ENCODE measurements at regions not wholly inside any gene's neighbourhood (a gene's known extent, or its start where the extent isn't known, plus 50 kb on each side); places are given as distances from the start of the nearest gene placed in this dataset.

DNA sequence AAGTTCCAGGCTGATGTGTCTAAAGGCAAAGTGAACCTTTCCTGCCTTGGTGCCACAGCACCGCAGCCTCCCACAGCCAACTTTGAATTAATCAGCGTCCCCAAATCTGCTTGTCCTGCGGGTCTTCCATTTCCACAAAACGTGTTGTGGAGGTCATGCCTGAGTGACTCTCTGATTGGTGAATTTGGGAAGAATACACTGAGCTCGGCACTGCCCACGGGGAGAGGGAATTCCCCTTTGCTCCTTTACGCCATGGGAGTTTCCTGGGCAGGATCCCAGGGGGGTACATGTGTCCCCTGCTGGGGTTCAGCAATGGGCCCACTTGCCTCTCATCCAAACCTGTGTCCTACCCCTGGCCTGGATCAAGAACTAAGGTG is 90.4 kb downstream of the LHX2 start (continued):
- TF ChIP-seq, protein P1, sequence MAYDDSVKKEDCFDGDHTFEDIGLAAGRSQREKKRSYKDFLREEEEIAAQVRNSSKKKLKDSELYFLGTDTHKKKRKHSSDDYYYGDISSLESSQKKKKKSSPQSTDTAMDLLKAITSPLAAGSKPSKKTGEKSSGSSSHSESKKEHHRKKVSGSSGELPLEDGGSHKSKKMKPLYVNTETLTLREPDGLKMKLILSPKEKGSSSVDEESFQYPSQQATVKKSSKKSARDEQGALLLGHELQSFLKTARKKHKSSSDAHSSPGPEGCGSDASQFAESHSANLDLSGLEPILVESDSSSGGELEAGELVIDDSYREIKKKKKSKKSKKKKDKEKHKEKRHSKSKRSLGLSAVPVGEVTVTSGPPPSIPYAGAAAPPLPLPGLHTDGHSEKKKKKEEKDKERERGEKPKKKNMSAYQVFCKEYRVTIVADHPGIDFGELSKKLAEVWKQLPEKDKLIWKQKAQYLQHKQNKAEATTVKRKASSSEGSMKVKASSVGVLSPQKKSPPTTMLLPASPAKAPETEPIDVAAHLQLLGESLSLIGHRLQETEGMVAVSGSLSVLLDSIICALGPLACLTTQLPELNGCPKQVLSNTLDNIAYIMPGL (CRISPR knock-in tag; IDR thresholded peaks at IDR 0.05), result no peak
- TF ChIP-seq, protein P2, sequence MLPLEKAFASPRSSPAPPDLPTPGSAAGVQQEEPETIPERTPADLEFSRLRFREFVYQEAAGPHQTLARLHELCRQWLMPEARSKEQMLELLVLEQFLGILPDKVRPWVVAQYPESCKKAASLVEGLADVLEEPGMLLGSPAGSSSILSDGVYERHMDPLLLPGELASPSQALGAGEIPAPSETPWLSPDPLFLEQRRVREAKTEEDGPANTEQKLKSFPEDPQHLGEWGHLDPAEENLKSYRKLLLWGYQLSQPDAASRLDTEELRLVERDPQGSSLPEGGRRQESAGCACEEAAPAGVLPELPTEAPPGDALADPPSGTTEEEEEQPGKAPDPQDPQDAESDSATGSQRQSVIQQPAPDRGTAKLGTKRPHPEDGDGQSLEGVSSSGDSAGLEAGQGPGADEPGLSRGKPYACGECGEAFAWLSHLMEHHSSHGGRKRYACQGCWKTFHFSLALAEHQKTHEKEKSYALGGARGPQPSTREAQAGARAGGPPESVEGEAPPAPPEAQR (CRISPR knock-in tag; IDR thresholded peaks at IDR 0.05), result no peak
- TF ChIP-seq RORB (CRISPR knock-in tag; IDR thresholded peaks at IDR 0.05), result no peak
- no peak for TF ChIP-seq ELF4 (CRISPR knock-in tag; IDR thresholded peaks at IDR 0.05; ENCODE audit: low read depth)
- no peak for TF ChIP-seq PRRX2 (CRISPR knock-in tag; IDR thresholded peaks at IDR 0.05)
- no peak for TF ChIP-seq FOXK1 (CRISPR knock-in tag; IDR thresholded peaks at IDR 0.05)
- TF ChIP-seq JUN (CRISPR knock-in tag; IDR thresholded peaks at IDR 0.05), result no peak
- TF ChIP-seq, protein P3, sequence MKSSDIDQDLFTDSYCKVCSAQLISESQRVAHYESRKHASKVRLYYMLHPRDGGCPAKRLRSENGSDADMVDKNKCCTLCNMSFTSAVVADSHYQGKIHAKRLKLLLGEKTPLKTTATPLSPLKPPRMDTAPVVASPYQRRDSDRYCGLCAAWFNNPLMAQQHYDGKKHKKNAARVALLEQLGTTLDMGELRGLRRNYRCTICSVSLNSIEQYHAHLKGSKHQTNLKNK (CRISPR knock-in tag; IDR thresholded peaks at IDR 0.05), result no peak
- TF ChIP-seq, protein P4, sequence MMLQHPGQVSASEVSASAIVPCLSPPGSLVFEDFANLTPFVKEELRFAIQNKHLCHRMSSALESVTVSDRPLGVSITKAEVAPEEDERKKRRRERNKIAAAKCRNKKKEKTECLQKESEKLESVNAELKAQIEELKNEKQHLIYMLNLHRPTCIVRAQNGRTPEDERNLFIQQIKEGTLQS (CRISPR knock-in tag; conservative IDR thresholded peaks at IDR 0.05), result no peak
- no peak for TF ChIP-seq HMGA2 (CRISPR knock-in tag; IDR thresholded peaks at IDR 0.05)

DNA sequence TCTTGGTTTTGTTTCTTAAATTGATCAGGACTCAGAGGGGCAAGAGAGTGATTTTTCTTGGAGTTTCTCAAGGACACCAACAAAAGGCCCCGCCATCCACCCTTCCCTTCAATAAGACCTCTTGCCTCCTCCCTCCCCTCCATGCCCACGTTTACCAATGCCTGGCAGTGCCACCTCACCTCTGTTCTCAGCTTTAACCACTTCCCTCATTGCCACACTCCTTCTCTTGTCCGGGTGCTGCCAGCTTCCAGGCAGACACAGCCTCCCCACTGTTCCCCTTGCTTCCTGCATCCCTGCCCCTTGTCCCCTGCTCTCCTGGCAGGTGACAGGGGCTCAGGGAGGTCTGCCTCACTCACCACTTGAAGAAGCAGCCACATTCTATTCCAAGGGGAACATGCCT is 90.8 kb downstream of the LHX2 start:
- Mint-ChIP-seq H3K36me3 (no peaks in the 10 kb centered on the region), H3K27ac (no peak overlapping the region), H3K27me3 (ENCODE audit: low read depth) (peaks cover 2% of the 10 kb centered on the region; the same call in 1 of the 2 replicates), H3K4me3 (no peak overlapping the region), H3K4me1 (no peaks in the 10 kb centered on the region), H3K9me3 (no peaks in the 10 kb centered on the region)
- DNase-seq (ENCODE audit: low spot score) (no peak), ATAC-seq (no peak)
- no peak for TF ChIP-seq SP1 (CRISPR knock-in tag; conservative IDR thresholded peaks at IDR 0.05)
- TF ChIP-seq, protein P5, sequence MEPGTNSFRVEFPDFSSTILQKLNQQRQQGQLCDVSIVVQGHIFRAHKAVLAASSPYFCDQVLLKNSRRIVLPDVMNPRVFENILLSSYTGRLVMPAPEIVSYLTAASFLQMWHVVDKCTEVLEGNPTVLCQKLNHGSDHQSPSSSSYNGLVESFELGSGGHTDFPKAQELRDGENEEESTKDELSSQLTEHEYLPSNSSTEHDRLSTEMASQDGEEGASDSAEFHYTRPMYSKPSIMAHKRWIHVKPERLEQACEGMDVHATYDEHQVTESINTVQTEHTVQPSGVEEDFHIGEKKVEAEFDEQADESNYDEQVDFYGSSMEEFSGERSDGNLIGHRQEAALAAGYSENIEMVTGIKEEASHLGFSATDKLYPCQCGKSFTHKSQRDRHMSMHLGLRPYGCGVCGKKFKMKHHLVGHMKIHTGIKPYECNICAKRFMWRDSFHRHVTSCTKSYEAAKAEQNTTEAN (CRISPR knock-in tag; IDR thresholded peaks at IDR 0.05), result no peak
- TF ChIP-seq NFATC4 (CRISPR knock-in tag; IDR thresholded peaks at IDR 0.05), result no peak
- no peak for TF ChIP-seq OVOL2 (CRISPR knock-in tag; IDR thresholded peaks at IDR 0.05; ENCODE audit: borderline replicate concordance)
- no peak for TF ChIP-seq ZNF423 (CRISPR knock-in tag; IDR thresholded peaks at IDR 0.05)
- TF ChIP-seq ESRRA (CRISPR knock-in tag; IDR thresholded peaks at IDR 0.05; ENCODE audit: borderline replicate concordance), result no peak
- TF ChIP-seq, protein P6, sequence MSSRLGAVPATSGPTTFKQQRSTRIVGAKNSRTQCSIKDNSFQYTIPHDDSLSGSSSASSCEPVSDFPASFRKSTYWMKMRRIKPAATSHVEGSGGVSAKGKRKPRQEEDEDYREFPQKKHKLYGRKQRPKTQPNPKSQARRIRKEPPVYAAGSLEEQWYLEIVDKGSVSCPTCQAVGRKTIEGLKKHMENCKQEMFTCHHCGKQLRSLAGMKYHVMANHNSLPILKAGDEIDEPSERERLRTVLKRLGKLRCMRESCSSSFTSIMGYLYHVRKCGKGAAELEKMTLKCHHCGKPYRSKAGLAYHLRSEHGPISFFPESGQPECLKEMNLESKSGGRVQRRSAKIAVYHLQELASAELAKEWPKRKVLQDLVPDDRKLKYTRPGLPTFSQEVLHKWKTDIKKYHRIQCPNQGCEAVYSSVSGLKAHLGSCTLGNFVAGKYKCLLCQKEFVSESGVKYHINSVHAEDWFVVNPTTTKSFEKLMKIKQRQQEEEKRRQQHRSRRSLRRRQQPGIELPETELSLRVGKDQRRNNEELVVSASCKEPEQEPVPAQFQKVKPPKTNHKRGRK (CRISPR knock-in tag; IDR thresholded peaks at IDR 0.05; ENCODE audit: borderline replicate concordance), result no peak
- POLR2A ChIA-PET, result no interaction called here
- CTCF ChIA-PET, result interaction anchor here (1.5 kb wide), 2 partner anchors 25 to 61 kb away, joined by 5 read pairs; no protein-coding TSS in a partner anchor

DNA sequence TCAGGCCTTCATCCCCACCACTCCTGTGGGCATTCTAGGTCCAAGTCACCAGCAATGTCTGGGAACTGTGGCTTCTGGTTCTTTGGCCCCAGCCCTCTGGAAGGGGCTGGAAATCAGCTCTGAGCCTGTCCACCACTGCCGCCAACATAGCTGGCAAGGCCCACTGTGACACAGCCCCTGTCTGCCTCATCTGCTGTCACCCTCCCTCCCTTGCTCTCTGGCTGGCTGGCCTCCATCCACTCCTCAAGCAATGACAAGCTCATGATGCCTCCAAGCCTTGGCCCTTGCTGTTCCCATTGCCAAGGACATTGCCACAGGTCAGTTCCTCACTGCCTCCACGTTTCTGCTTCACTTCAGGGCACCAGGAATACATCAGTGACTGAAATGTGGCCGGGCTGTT is 93.7 kb downstream of the LHX2 start:
- H3K36me3 Mint-ChIP-seq, result no peaks in the 10 kb centered on the region
- H3K4me1 Mint-ChIP-seq, result no peaks in the 10 kb centered on the region
- DNase-seq (ENCODE audit: low spot score) (no peak), ATAC-seq (no peak)
- ChIA-PET CTCF (interaction anchor here (0.6 to 2.1 kb wide), 2 partner anchors 65 to 220 kb away, joined by 3 to 9 read pairs; no protein-coding TSS in a partner anchor), POLR2A (no interaction called here)
- no peak overlapping the region for H3K4me3 Mint-ChIP-seq
- 0 out of 2 replicates have a peak overlapping the region, but pooled peaks have one; percentile 64 for H3K27ac Mint-ChIP-seq
- TF ChIP-seq JAZF1 (CRISPR knock-in tag; IDR thresholded peaks at IDR 0.05), result no peak
- TF ChIP-seq, protein P5 (CRISPR knock-in tag; IDR thresholded peaks at IDR 0.05), result no peak
- H3K27me3 Mint-ChIP-seq (ENCODE audit: low read depth), result peaks cover 2% of the 10 kb centered on the region
- no peaks in the 10 kb centered on the region for H3K9me3 Mint-ChIP-seq
